ENCODE measurements at regions not wholly inside any gene's neighbourhood (a gene's known extent, or its start where the extent isn't known, plus 50 kb on each side); places are given as distances from the start of the nearest gene placed in this dataset.
"Not testable (repeated sequence)": the region's sequence is repeated elsewhere in the genome, so short reads cannot be mapped to it uniquely, and the experiment has no call there.

- no peak for TF ChIP-seq CTCF (IDR thresholded peaks at IDR 0.05)
- H3K4me3 ChIP-seq = no peak overlapping the region
- DNase-seq (ENCODE audit: low spot score) = no peak
- no peak overlapping the region for H3K27ac ChIP-seq
These were observed 67.4 kb upstream of the PPM1B start for GRCh38 chr2:44101246-44101645.

- Histone ChIP-seq H3K4me3 (no peak overlapping the region), H3K27ac (no peak overlapping the region)
- no peak for TF ChIP-seq CTCF (IDR thresholded peaks at IDR 0.05)
- no peak for DNase-seq (ENCODE audit: low spot score)
These were observed 65.7 kb upstream of the PPM1B start for GRCh38 chr2:44102790-44103562.

GRCh38 chr2:44103639-44104038, 65.0 kb upstream of the PPM1B start:
- no peak for TF ChIP-seq CTCF (IDR thresholded peaks at IDR 0.05)
- no peak for DNase-seq (ENCODE audit: low spot score)
- no peak overlapping the region for H3K4me3 ChIP-seq
- H3K27ac ChIP-seq = no peak overlapping the region

- Histone ChIP-seq H3K27ac (no peak overlapping the region), H3K4me3 (no peak overlapping the region)
- no peak for DNase-seq (ENCODE audit: low spot score)
- no peak for TF ChIP-seq CTCF (IDR thresholded peaks at IDR 0.05)
These were observed 63.8 kb upstream of the PPM1B start for GRCh38 chr2:44104855-44105271.

- H3K4me3 ChIP-seq; DNase-seq (ENCODE audit: low spot score); H3K27ac ChIP-seq: not testable (repeated sequence)
These were observed 62.2 kb upstream of the PPM1B start for GRCh38 chr2:44106509-44106908.

GRCh38 chr2:44107086-44107740, 61.5 kb upstream of the PPM1B start:
- no peak for TF ChIP-seq CTCF (IDR thresholded peaks at IDR 0.05)

GRCh38 chr2:44107974-44108373, 60.7 kb upstream of the PPM1B start:
- TF ChIP-seq CTCF (IDR thresholded peaks at IDR 0.05) = no peak
- Histone ChIP-seq H3K4me3 (no peak overlapping the region), H3K27ac (no peak overlapping the region)
- DNase-seq (ENCODE audit: low spot score) = no peak

More at GRCh38 chr2:44107086-44107740, 61.5 kb upstream of the PPM1B start:
- DNase-seq (ENCODE audit: low spot score) = no peak
- Histone ChIP-seq H3K4me3 (no peak overlapping the region), H3K27ac (no peak overlapping the region)
